Mucosa of descending colon (tissue), 3 donors: ENCODE measurements at regions not wholly inside any gene's neighbourhood (a gene's known extent, or its start where the extent isn't known, plus 50 kb on each side); places are given as distances from the start of the nearest gene placed in this dataset.

Experiments
- ATAC-seq: fragments of 200-7000 bp; cut with Tn5 transposase; one replicate; pipeline ENCODE4 v1.9.1; 2020; ENCODE audit warnings: mild to moderate bottlenecking, moderate library complexity
- DNase-seq, 3 donors: peaks; one replicate each; pipeline ENCODE4 v3.0.0-alpha.2; 2020
- H3K36me3 ChIP-seq: fragments of 200-600 bp; one replicate; pipeline ENCODE4 v1.8.0; 2021; ENCODE audit warnings: low read depth, mild to moderate bottlenecking
- H3K4me1 ChIP-seq: fragments of 200-600 bp; one replicate; pipeline ENCODE4 v1.8.0; 2021; ENCODE audit warnings: low read depth, mild to moderate bottlenecking
- H3K4me3 ChIP-seq: fragments of 200-600 bp; one replicate; pipeline ENCODE4 v1.8.0; 2021; ENCODE audit warnings: mild to moderate bottlenecking
- H3K9me3 ChIP-seq: fragments of 200-600 bp; one replicate; pipeline ENCODE4 v1.8.0; 2021; ENCODE audit warnings: mild to moderate bottlenecking
- CTCF ChIP-seq: fragments of 200-600 bp; IDR thresholded peaks from one replicate; pipeline ENCODE4 v1.8.0; 2022; ENCODE audit warnings: antibody characterized with exemption, mild to moderate bottlenecking
- intact Hi-C, 2 donors: fragments of 100-400 bp; cut with DNase I in 1 of 2; cut with micrococcal nuclease in 1 of 2; formaldehyde crosslinking; loops; one replicate each; pipeline versions ENCODE4 v1.11.0 to v1.11.1; 2022; cut with DNase I, micrococcal nuclease
- donor health status: DM: no; HTN: no; CAD: no; lungs with moderate emphysema.
- donor health status: DM: no; HTN: no; CAD: no.
- donor health status: DM: no; HTN: yes; CAD: no.

DNA sequence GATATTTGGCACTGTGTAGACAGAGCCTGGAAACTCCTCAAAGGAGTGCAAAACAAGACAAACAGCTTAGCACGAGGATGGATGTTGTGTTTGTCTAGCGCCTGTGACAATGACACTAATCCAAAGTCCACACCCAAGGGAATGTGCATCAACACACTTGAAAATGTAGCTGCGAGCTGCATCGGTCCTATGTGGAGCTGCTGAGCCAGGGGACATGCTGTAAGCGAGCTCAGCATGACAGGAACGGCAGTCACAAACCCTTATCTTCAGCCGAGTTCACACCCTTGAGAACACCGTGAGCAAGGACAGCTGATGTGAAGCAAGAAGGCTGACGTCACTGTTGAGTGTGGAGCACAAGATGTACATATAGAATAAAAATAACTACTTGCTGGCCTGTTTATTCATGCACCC lies 684.3 kb downstream of the QKI start:
- DNase-seq: no peak
- ATAC-seq: no peak

GRCh38 chr6:164097551-164098398 lies 683.3 kb downstream of the QKI start:
- ATAC-seq (no peak), DNase-seq (no peak)
- H3K4me1 ChIP-seq: no peaks in the 10 kb centered on the region
- no peak overlapping the region for H3K4me3 ChIP-seq
- no peaks in the 10 kb centered on the region for H3K36me3 ChIP-seq
- peaks cover 18% of the 10 kb centered on the region for H3K9me3 ChIP-seq
- intact Hi-C loops: no loop called here
- TF ChIP-seq CTCF: no peak

More for the DNA sequence above, 684.3 kb downstream of the QKI start:
- H3K4me1 ChIP-seq: no peaks in the 10 kb centered on the region
- no peak overlapping the region for H3K4me3 ChIP-seq
- peaks cover 18% of the 10 kb centered on the region for H3K9me3 ChIP-seq
- TF ChIP-seq CTCF: no peak
- H3K36me3 ChIP-seq: no peaks in the 10 kb centered on the region
- intact Hi-C loops: no loop called here

GRCh38 chr6:164097056-164097455 lies 682.5 kb downstream of the QKI start:
- ATAC-seq (no peak), DNase-seq (no peak)
- Histone ChIP-seq H3K4me3 (no peak overlapping the region), H3K36me3 (no peaks in the 10 kb centered on the region), H3K9me3 (peaks cover 18% of the 10 kb centered on the region), H3K4me1 (no peaks in the 10 kb centered on the region)
- intact Hi-C loops: no loop called here
- TF ChIP-seq CTCF: no peak

- Histone ChIP-seq H3K36me3 (no peaks in the 10 kb centered on the region), H3K4me3 (no peak overlapping the region), H3K4me1 (no peaks in the 10 kb centered on the region), H3K9me3 (peaks cover 20% of the 10 kb centered on the region)
- no peak for TF ChIP-seq CTCF
- intact Hi-C loops: no loop called here
- DNase-seq (no peak), ATAC-seq (no peak)
Observed at GRCh38 chr6:164095056-164095455, 680.5 kb downstream of the QKI start.

GRCh38 chr6:164087870-164088269 lies 673.4 kb downstream of the QKI start:
- H3K4me1 ChIP-seq: no peaks in the 10 kb centered on the region

More at GRCh38 chr6:164087870-164088269, 673.4 kb downstream of the QKI start:
- Histone ChIP-seq H3K36me3 (no peaks in the 10 kb centered on the region), H3K9me3 (peaks cover 44% of the 10 kb centered on the region), H3K4me3 (no peak overlapping the region)
- no peak for TF ChIP-seq CTCF
- ATAC-seq: no peak
- no peak for DNase-seq
- intact Hi-C loops: no loop called here
